Uterus (tissue), 3 donors: ENCODE measurements at regions not wholly inside any gene's neighbourhood (a gene's known extent, or its start where the extent isn't known, plus 50 kb on each side); places are given as distances from the start of the nearest gene placed in this dataset. TPM values are rescaled to one million over a fixed set of nuclear protein-coding genes. Genes with fewer than 3 reads are reported as not detected.

Experiments used
- DNase-seq, 2 donors: peaks; one replicate each; pipeline ENCODE4 v3.0.0-alpha.2; 2019 to 2020
- H3K27ac ChIP-seq, 2 donors: fragments of 200-600 bp; sonication (generic); 1 replicate in 1 of 2; 2 replicates in 1 of 2; pipeline ENCODE4 v1.5.1; 2016 to 2018
- H3K27me3 ChIP-seq, 2 donors: fragments of 200-600 bp; sonication (generic); one replicate each; pipeline ENCODE4 v1.5.1; 2018 to 2019; ENCODE audit warnings: control low read depth in 1 of 2
- H3K36me3 ChIP-seq, 2 donors: fragments of 200-600 bp; sonication (generic); one replicate each; pipeline ENCODE4 v1.5.1; 2019; ENCODE audit warnings: control low read depth in 1 of 2
- H3K4me1 ChIP-seq, 2 donors: fragments of 200-600 bp; sonication (generic); one replicate each; pipeline ENCODE4 v1.5.1; 2018 to 2019; ENCODE audit warnings: control low read depth in 1 of 2
- H3K4me3 ChIP-seq, 2 donors: fragments of 200-600 bp; sonication (generic); 1 replicate in 1 of 2; 2 replicates in 1 of 2; pipeline ENCODE4 v1.5.1; 2018 to 2019; ENCODE audit warnings: mild to moderate bottlenecking in 1 of 2
- H3K9me3 ChIP-seq, 2 donors: fragments of 200-600 bp; sonication (generic); one replicate each; pipeline ENCODE4 v1.5.1; 2019; ENCODE audit warnings: control low read depth in 1 of 2
- POLR2A ChIP-seq, 2 donors: fragments of 450-650 bp; IDR thresholded peaks; one replicate each; pipeline ENCODE4 v1.6.1; 2016; ENCODE audit warnings: antibody characterized with exemption in 2 of 2, mild to moderate bottlenecking in 1 of 2, moderate library complexity in 1 of 2
- intact Hi-C: fragments of 100-400 bp; cut with DNase I; formaldehyde crosslinking; loops from one replicate; pipeline ENCODE4 v1.15.1; 2023; ENCODE audit warnings: low total_unique reads
- small RNA-seq: library from RNA; depleted of rRNA; stranded (forward); fragments of <200 nt; gene quantifications from one replicate; pipeline ENCODE3, GENCODE V24; 2016
- TF ChIP-seq, protein P1 (sequence below), 4 experiments: fragments of 200-600 bp in 2 of 4; fragments of 450-650 bp in 2 of 4; sonication (generic) in 2 of 4; IDR thresholded peaks; one replicate each; pipeline ENCODE4 v1.5.1; 2016 to 2019; ENCODE audit warnings: antibody characterized with exemption in 4 of 4, mild to moderate bottlenecking in 2 of 4, moderate library complexity in 1 of 4
- donor health status: DM: yes; HTN: yes; CAD: no.

GRCh38 chr1:14545422-14546025, 53.0 kb upstream of the KAZN start:
- H3K27me3 ChIP-seq: no peaks in the 10 kb centered on the region
- no peaks in the 10 kb centered on the region for H3K4me1 ChIP-seq
- no peak overlapping the region for H3K27ac ChIP-seq
- H3K36me3 ChIP-seq: no peaks in the 10 kb centered on the region
- H3K9me3 ChIP-seq: no peaks in the 10 kb centered on the region
- intact Hi-C loops: no loop called here
- no peak overlapping the region for H3K4me3 ChIP-seq
- DNase-seq: no peak
- TF ChIP-seq, protein P1, sequence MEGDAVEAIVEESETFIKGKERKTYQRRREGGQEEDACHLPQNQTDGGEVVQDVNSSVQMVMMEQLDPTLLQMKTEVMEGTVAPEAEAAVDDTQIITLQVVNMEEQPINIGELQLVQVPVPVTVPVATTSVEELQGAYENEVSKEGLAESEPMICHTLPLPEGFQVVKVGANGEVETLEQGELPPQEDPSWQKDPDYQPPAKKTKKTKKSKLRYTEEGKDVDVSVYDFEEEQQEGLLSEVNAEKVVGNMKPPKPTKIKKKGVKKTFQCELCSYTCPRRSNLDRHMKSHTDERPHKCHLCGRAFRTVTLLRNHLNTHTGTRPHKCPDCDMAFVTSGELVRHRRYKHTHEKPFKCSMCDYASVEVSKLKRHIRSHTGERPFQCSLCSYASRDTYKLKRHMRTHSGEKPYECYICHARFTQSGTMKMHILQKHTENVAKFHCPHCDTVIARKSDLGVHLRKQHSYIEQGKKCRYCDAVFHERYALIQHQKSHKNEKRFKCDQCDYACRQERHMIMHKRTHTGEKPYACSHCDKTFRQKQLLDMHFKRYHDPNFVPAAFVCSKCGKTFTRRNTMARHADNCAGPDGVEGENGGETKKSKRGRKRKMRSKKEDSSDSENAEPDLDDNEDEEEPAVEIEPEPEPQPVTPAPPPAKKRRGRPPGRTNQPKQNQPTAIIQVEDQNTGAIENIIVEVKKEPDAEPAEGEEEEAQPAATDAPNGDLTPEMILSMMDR (IDR thresholded peaks at IDR 0.05): no peak
- no peak for TF ChIP-seq POLR2A (IDR thresholded peaks at IDR 0.05)

DNA sequence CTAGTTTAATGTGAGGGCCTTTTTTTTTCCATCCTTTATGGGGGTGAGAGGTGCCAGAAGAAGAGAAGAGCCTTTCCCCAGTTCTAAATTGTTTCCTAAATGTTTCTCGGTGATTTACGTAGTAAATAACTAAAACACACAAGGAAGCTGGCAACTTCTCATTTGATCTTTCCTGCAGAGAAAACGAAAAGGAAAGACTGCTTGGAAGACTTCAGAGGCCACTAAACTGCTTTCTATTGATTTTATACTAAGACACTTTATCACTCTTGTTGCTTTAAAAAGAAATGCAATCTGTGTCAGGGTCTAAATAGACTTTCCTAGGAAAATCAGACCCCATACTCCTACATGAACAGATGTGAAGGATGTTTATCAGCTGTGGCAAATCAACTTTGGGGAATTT, 52.1 kb upstream of the KAZN start:
- no peaks in the 10 kb centered on the region for H3K4me1 ChIP-seq
- no peaks in the 10 kb centered on the region for H3K36me3 ChIP-seq
- DNase-seq: no peak
- TF ChIP-seq, protein P1 (IDR thresholded peaks at IDR 0.05): no peak
- TF ChIP-seq POLR2A (IDR thresholded peaks at IDR 0.05): no peak
- no peak overlapping the region for H3K4me3 ChIP-seq
- no peaks in the 10 kb centered on the region for H3K9me3 ChIP-seq
- intact Hi-C loops: no loop called here
- H3K27me3 ChIP-seq: no peaks in the 10 kb centered on the region
- no peak overlapping the region for H3K27ac ChIP-seq

Small RNA genes in the stretch of these regions (small RNA-seq; reads per million reads assigned to genes)
- not detected for gene RNU6-1265P
